ENCODE measurements at regions not wholly inside any gene's neighbourhood (a gene's known extent, or its start where the extent isn't known, plus 50 kb on each side); places are given as distances from the start of the nearest gene placed in this dataset.

- TF ChIP-seq CTCF (IDR thresholded peaks at IDR 0.05; ENCODE audit: low read length) (no peak), EZH2 (IDR thresholded peaks at IDR 0.05; ENCODE audit: borderline replicate concordance, low read length) (no peak)
Observed at GRCh38 chr13:73167028-73167820, 108.4 kb downstream of the KLF5 start.
